ENCODE measurements at regions not wholly inside any gene's neighbourhood (a gene's known extent, or its start where the extent isn't known, plus 50 kb on each side); places are given as distances from the start of the nearest gene placed in this dataset.

- POLR2A ChIA-PET = no interaction called here
- Histone ChIP-seq H3K27ac (ENCODE audit: low read length) (no peak overlapping the region), H3K27me3 (ENCODE audit: control insufficient read depth, insufficient read depth, low read length) (no peaks in the 10 kb centered on the region), H3K36me3 (ENCODE audit: control insufficient read depth, insufficient read depth, low read length) (no peaks in the 10 kb centered on the region), H3K4me1 (ENCODE audit: control insufficient read depth, insufficient read depth, low read length) (no peaks in the 10 kb centered on the region), H3K9me3 (ENCODE audit: control insufficient read depth, insufficient read depth, low read depth, low read length) (no peaks in the 10 kb centered on the region), H3K4me3 (ENCODE audit: low read depth in 2 of 2, low read length in 2 of 2) (no peak overlapping the region)
- ATAC-seq (no peak), DNase-seq (ENCODE audit: low read depth, low spot score) (no peak)
- in situ Hi-C loops (cut with HindIII; ENCODE audit: low pct_unique_long_range_greater_than_20kb, low sequenced_read_pairs) (no loop called here), intact Hi-C loops (cut with micrococcal nuclease; ENCODE audit: unreplicated experiment) (no loop called here)
- CTCF ChIA-PET = no interaction called here
- no TSS peak for BruUV-seq (replicated peaks)
- no peak for TF ChIP-seq CTCF (IDR thresholded peaks at IDR 0.05)
These were observed 223.8 kb downstream of the CMPK2 start for GRCh38 chr2:6641956-6642355.

DNA sequence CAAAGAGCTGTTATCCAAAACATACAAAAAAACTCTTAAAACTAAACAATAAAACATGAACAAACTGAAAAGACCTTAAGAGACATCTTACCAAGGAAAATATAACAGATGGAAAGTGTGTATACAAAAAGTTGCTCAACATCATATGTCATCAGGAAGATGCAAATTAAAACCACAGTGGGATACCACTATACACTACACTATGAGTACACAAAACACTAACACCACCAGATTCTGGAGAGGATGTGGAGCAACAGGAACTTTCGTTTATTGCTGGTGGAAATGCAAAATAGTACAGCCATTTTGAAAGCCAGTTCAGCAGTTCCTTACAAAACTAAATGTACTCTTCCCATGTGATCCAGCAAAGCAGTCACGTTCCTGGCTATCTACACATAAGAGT, 221.4 kb downstream of the CMPK2 start:
- ChIA-PET CTCF (no interaction called here), POLR2A (no interaction called here)
- intact Hi-C loops (cut with micrococcal nuclease; ENCODE audit: unreplicated experiment) (no loop called here), in situ Hi-C loops (cut with HindIII; ENCODE audit: low pct_unique_long_range_greater_than_20kb, low sequenced_read_pairs) (no loop called here)
- H3K27ac ChIP-seq (ENCODE audit: low read length) = no peak overlapping the region
- DNase-seq (ENCODE audit: low read depth, low spot score) = no peak
- no peaks in the 10 kb centered on the region for H3K27me3 ChIP-seq (ENCODE audit: control insufficient read depth, insufficient read depth, low read length)
- no peak overlapping the region for H3K4me3 ChIP-seq (ENCODE audit: low read depth in 2 of 2, low read length in 2 of 2)
- ATAC-seq = no peak
- TF ChIP-seq REST (IDR thresholded peaks at IDR 0.05; ENCODE audit: insufficient read depth in 1 of 2, low read depth in 2 of 2, low read length in 1 of 2) (no peak), POLR2AphosphoS5 (IDR thresholded peaks at IDR 0.05; ENCODE audit: low read depth, low read length) (no peak)
- no peaks in the 10 kb centered on the region for H3K36me3 ChIP-seq (ENCODE audit: control insufficient read depth, insufficient read depth, low read length)
- H3K4me1 ChIP-seq (ENCODE audit: control insufficient read depth, insufficient read depth, low read length) = no peaks in the 10 kb centered on the region
- BruUV-seq (replicated peaks) = no TSS peak
- H3K9me3 ChIP-seq (ENCODE audit: control insufficient read depth, insufficient read depth, low read depth, low read length) = no peaks in the 10 kb centered on the region

DNA sequence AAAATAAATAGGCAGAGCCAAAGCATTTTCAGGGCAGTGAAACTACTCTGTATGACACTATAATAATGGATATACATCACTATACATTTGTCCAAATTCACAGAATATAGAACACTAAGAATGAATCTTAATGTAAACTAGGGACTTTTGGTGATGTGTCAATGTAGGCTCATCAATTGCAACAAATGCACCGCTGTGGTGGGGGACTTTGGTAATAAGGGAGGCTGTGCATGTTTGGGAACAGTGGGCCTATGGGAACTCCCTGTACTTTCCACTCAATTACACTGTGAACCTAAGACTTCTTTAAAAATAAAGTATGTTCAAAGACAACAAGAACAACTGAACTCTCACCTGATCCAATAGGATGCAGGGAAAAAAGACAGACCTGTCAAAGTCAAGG, 220.7 kb downstream of the CMPK2 start:
- Histone ChIP-seq H3K4me1 (ENCODE audit: control insufficient read depth, insufficient read depth, low read length) (no peaks in the 10 kb centered on the region), H3K36me3 (ENCODE audit: control insufficient read depth, insufficient read depth, low read length) (no peaks in the 10 kb centered on the region), H3K9me3 (ENCODE audit: control insufficient read depth, insufficient read depth, low read depth, low read length) (no peaks in the 10 kb centered on the region), H3K27me3 (ENCODE audit: control insufficient read depth, insufficient read depth, low read length) (no peaks in the 10 kb centered on the region), H3K27ac (ENCODE audit: low read length) (no peak overlapping the region), H3K4me3 (ENCODE audit: low read depth in 2 of 2, low read length in 2 of 2) (no peak overlapping the region)
- CTCF ChIA-PET = no interaction called here
- POLR2A ChIA-PET = no interaction called here
- ATAC-seq = no peak
- intact Hi-C loops (cut with micrococcal nuclease; ENCODE audit: unreplicated experiment) = no loop called here
- TF ChIP-seq CTCF (IDR thresholded peaks at IDR 0.05) (no peak), POLR2AphosphoS5 (IDR thresholded peaks at IDR 0.05; ENCODE audit: low read depth, low read length) (no peak), REST (IDR thresholded peaks at IDR 0.05; ENCODE audit: insufficient read depth in 1 of 2, low read depth in 2 of 2, low read length in 1 of 2) (no peak), TCF7L2 (IDR thresholded peaks at IDR 0.05; ENCODE audit: low read depth, low read length) (no peak), SIN3A (IDR thresholded peaks at IDR 0.05; ENCODE audit: borderline replicate concordance, insufficient read depth, low read depth, low read length) (no peak)
- no peak for DNase-seq (ENCODE audit: low read depth, low spot score)
- in situ Hi-C loops (cut with HindIII; ENCODE audit: low pct_unique_long_range_greater_than_20kb, low sequenced_read_pairs) = no loop called here
- BruUV-seq (replicated peaks) = no TSS peak
